Mononuclear cell (primary cell): ENCODE measurements at regions not wholly inside any gene's neighbourhood (a gene's known extent, or its start where the extent isn't known, plus 50 kb on each side); places are given as distances from the start of the nearest gene placed in this dataset.
"Not testable (repeated sequence)": the region's sequence is repeated elsewhere in the genome, so short reads cannot be mapped to it uniquely, and the experiment has no call there.

ENCODE experiments used
- H3K27me3 ChIP-seq: 2 replicates; pipeline ENCODE4 v1.6.0; 2011; ENCODE audit warnings: low read length, control low read depth; ENCODE audit not compliant: insufficient read depth
- H3K4me1 ChIP-seq: 2 replicates; pipeline ENCODE4 v1.5.1; 2011; ENCODE audit warnings: mild to moderate bottlenecking, low read length, control low read depth; ENCODE audit not compliant: insufficient read depth
- H3K4me3 ChIP-seq: 2 replicates; pipeline ENCODE4 v1.5.1; 2011; ENCODE audit warnings: mild to moderate bottlenecking, low read length, moderate library complexity
- H3K9me3 ChIP-seq: 2 replicates; pipeline ENCODE4 v1.5.1; 2011; ENCODE audit warnings: low read depth, mild to moderate bottlenecking, control low read depth, low read length

GRCh38 chr10:7084280-7085005 lies 326.4 kb downstream of the SFMBT2 start:
- Histone ChIP-seq H3K4me3 (no peak overlapping the region), H3K9me3 (no peaks in the 10 kb centered on the region), H3K27me3 (peaks cover 4% of the 10 kb centered on the region), H3K4me1 (peaks cover 33% of the 10 kb centered on the region)

GRCh38 chr10:7082967-7083366 lies 327.9 kb downstream of the SFMBT2 start:
- peaks cover 4% of the 10 kb centered on the region for H3K27me3 ChIP-seq
- H3K4me1 ChIP-seq: peaks cover 33% of the 10 kb centered on the region
- H3K4me3 ChIP-seq: no peak overlapping the region
- H3K9me3 ChIP-seq: no peaks in the 10 kb centered on the region

- Histone ChIP-seq H3K4me3 (no peak overlapping the region), H3K9me3 (no peaks in the 10 kb centered on the region), H3K4me1 (peaks cover 11% of the 10 kb centered on the region), H3K27me3 (no peaks in the 10 kb centered on the region)
Observed at GRCh38 chr10:7077880-7078279, 333.0 kb downstream of the SFMBT2 start.

GRCh38 chr10:7075851-7076250 lies 335.0 kb downstream of the SFMBT2 start:
- H3K4me1 ChIP-seq: no peaks in the 10 kb centered on the region
- no peaks in the 10 kb centered on the region for H3K9me3 ChIP-seq
- H3K27me3 ChIP-seq: no peaks in the 10 kb centered on the region
- H3K4me3 ChIP-seq: no peak overlapping the region

GRCh38 chr10:7075110-7075509 lies 335.7 kb downstream of the SFMBT2 start:
- Histone ChIP-seq H3K9me3 (no peaks in the 10 kb centered on the region), H3K4me3 (no peak overlapping the region), H3K4me1 (no peaks in the 10 kb centered on the region), H3K27me3 (no peaks in the 10 kb centered on the region)

GRCh38 chr10:7071421-7071820 lies 339.4 kb downstream of the SFMBT2 start:
- no peak overlapping the region for H3K4me3 ChIP-seq
- H3K9me3 ChIP-seq: no peaks in the 10 kb centered on the region
- H3K4me1 ChIP-seq: no peaks in the 10 kb centered on the region
- H3K27me3 ChIP-seq: no peaks in the 10 kb centered on the region

- Histone ChIP-seq H3K4me3 (no peak overlapping the region), H3K9me3 (no peaks in the 10 kb centered on the region), H3K27me3 (no peaks in the 10 kb centered on the region), H3K4me1 (no peaks in the 10 kb centered on the region)
Observed at GRCh38 chr10:7070950-7071349, 339.9 kb downstream of the SFMBT2 start.

- Histone ChIP-seq H3K27me3 (no peaks in the 10 kb centered on the region), H3K9me3 (no peaks in the 10 kb centered on the region), H3K4me1 (no peaks in the 10 kb centered on the region), H3K4me3 (no peak overlapping the region)
Observed at GRCh38 chr10:7069706-7070105, 341.1 kb downstream of the SFMBT2 start.

- Histone ChIP-seq H3K4me3 (no peak overlapping the region), H3K4me1 (no peaks in the 10 kb centered on the region), H3K27me3 (no peaks in the 10 kb centered on the region), H3K9me3 (no peaks in the 10 kb centered on the region)
Observed at GRCh38 chr10:7056216-7056615, 354.6 kb downstream of the SFMBT2 start.

GRCh38 chr10:7054915-7055314 lies 355.9 kb downstream of the SFMBT2 start:
- no peaks in the 10 kb centered on the region for H3K27me3 ChIP-seq
- no peaks in the 10 kb centered on the region for H3K4me1 ChIP-seq
- H3K9me3 ChIP-seq: peaks cover 3% of the 10 kb centered on the region
- no peak overlapping the region for H3K4me3 ChIP-seq

- H3K4me3 ChIP-seq: no peak overlapping the region
- no peaks in the 10 kb centered on the region for H3K27me3 ChIP-seq
- peaks cover 5% of the 10 kb centered on the region for H3K9me3 ChIP-seq
- no peaks in the 10 kb centered on the region for H3K4me1 ChIP-seq
Observed at GRCh38 chr10:7053195-7053594, 357.6 kb downstream of the SFMBT2 start.

- H3K4me1 ChIP-seq: peaks cover 26% of the 10 kb centered on the region
- H3K27me3 ChIP-seq, H3K4me3 ChIP-seq, H3K9me3 ChIP-seq: not testable (repeated sequence)
Observed at GRCh38 chr10:7050024-7050423, 360.8 kb downstream of the SFMBT2 start.

GRCh38 chr10:7048061-7048460 lies 362.8 kb downstream of the SFMBT2 start:
- Histone ChIP-seq H3K4me1 (peaks cover 41% of the 10 kb centered on the region), H3K27me3 (no peaks in the 10 kb centered on the region), H3K9me3 (peaks cover 5% of the 10 kb centered on the region), H3K4me3 (no peak overlapping the region)

- Histone ChIP-seq H3K4me1 (peaks cover 48% of the 10 kb centered on the region), H3K4me3 (no peak overlapping the region), H3K27me3 (no peaks in the 10 kb centered on the region), H3K9me3 (peaks cover 5% of the 10 kb centered on the region)
Observed at GRCh38 chr10:7046615-7047014, 364.2 kb downstream of the SFMBT2 start.

GRCh38 chr10:7045891-7046599 lies 364.8 kb downstream of the SFMBT2 start:
- Histone ChIP-seq H3K9me3 (peaks cover 5% of the 10 kb centered on the region), H3K4me1 (peaks cover 48% of the 10 kb centered on the region), H3K4me3 (no peak overlapping the region), H3K27me3 (no peaks in the 10 kb centered on the region)
